ENCODE measurements at regions not wholly inside any gene's neighbourhood (a gene's known extent, or its start where the extent isn't known, plus 50 kb on each side); places are given as distances from the start of the nearest gene placed in this dataset.
"Not testable (repeated sequence)": the region's sequence is repeated elsewhere in the genome, so short reads cannot be mapped to it uniquely, and the experiment has no call there.

DNA sequence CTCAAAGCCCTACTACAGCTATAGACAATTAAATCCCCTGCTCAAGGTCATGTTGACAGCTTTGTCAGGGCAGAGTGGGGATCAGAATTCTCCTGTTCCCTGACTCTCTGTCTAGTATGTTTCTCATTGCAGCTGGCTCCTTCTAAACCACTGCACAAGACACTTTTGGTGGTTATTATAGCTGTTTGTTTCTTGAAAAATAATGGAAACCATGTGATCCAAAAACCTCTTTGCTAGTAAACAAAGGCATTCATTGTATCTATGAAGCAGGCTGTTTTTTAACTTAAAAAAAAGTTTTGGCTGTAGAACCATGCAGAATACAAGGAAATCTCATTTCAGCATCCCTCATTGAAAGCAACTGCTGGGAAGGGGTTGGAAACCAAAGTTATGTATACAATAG is 352.5 kb upstream of the EPHA4 start:
- Histone ChIP-seq H3K9me3 (ENCODE audit: control insufficient read depth, insufficient read depth, low read length) (no peaks in the 10 kb centered on the region), H3K9ac (ENCODE audit: low read depth, low read length) (no peak overlapping the region), H3K27ac (ENCODE audit: low read depth, low read length) (no peak overlapping the region), H3K4me1 (ENCODE audit: control insufficient read depth, insufficient read depth, low read length) (0 out of 2 replicates have a peak, but pooled peaks cover 4% of the 10 kb centered on the region), H3K36me3 (ENCODE audit: control insufficient read depth, insufficient read depth, low read length) (no peaks in the 10 kb centered on the region), H3K4me3 (ENCODE audit: low read depth, low read length) (no peak overlapping the region), H3K27me3 (ENCODE audit: control insufficient read depth, insufficient read depth, low read length) (no peaks in the 10 kb centered on the region)

DNA sequence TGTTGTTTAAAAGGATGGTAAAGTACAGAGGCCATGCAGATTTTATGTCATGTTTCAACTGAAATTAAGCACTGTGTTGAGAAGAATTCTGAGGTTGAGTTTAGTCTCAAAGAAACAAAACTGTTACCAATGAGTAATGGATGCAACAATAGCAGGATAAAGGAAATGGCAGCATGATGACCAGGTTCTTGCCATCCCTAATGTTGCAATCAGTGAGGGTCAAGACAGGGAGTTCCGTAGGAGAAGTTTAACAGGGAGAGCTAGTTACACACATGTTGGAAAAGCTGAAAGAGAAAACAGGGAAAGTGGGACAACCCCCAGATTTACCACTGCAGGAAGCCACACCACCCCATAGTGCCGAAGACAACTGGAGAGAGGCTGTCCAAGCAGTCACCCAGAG is 343.8 kb upstream of the EPHA4 start:
- Histone ChIP-seq H3K4me1 (ENCODE audit: control insufficient read depth, insufficient read depth, low read length) (peaks cover 33% of the 10 kb centered on the region), H3K27ac (ENCODE audit: low read depth, low read length) (no peak overlapping the region), H3K27me3 (ENCODE audit: control insufficient read depth, insufficient read depth, low read length) (no peaks in the 10 kb centered on the region), H3K36me3 (ENCODE audit: control insufficient read depth, insufficient read depth, low read length) (no peaks in the 10 kb centered on the region), H3K9me3 (ENCODE audit: control insufficient read depth, insufficient read depth, low read length) (no peaks in the 10 kb centered on the region), H3K4me3 (ENCODE audit: low read depth, low read length) (no peak overlapping the region), H3K9ac (ENCODE audit: low read depth, low read length) (no peak overlapping the region)

DNA sequence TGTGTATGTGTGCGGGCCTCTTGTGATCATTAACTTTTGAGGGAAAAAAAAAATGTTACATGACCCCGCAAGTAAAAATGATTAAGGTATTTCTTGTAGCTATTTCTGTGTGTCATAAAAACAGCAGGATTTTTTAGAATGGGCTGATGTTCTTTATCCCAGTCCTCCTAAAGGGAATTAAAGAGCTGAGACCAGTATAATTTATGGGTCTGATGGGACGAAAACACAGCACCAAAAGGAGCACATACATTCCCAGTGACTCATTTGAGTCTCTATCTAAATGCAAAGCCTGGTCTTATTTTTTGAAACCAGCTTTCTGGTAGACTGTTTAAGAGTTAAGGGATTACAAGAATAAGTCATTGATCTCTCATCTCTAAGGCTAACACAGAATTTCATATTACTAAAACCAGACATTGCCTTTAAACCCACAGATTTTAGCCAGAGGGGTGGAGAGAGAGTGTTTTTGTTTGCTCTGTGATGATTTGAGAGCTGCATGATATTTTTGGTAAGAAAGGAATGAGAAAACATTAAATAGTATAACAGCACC is 342.3 kb upstream of the EPHA4 start:
- Histone ChIP-seq H3K27me3 (ENCODE audit: control insufficient read depth, insufficient read depth, low read length) (no peaks in the 10 kb centered on the region), H3K9me3 (ENCODE audit: control insufficient read depth, insufficient read depth, low read length) (no peaks in the 10 kb centered on the region)

DNA sequence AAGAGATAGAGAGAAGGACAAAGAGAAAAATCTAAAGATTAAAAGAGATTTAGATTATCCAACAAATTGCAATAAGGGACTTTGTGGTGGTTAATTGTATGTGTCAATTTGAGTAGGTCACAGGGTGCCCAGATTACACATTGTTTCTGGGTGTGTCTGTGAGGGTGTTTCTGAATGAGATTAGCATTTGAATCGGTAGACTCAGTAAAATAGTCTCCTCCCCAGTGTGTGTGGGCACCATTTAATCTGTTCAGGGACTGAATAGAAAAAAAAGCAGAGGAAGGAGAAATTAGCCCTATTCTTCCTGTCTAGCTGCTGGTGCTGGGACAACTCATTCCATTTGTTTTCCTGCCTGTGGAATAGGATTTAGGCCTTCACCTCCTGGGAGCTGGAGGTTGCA is 339.8 kb upstream of the EPHA4 start:
- no peak overlapping the region for H3K9ac ChIP-seq (ENCODE audit: low read depth, low read length)
- H3K4me3 ChIP-seq (ENCODE audit: low read depth, low read length): 0 out of 2 replicates have a peak overlapping the region, but pooled peaks have one; percentile 18
- no peaks in the 10 kb centered on the region for H3K27me3 ChIP-seq (ENCODE audit: control insufficient read depth, insufficient read depth, low read length)
- peak overlapping the region; percentile 81 for H3K27ac ChIP-seq (ENCODE audit: low read depth, low read length)
- peaks cover 34% of the 10 kb centered on the region for H3K4me1 ChIP-seq (ENCODE audit: control insufficient read depth, insufficient read depth, low read length)
- H3K9me3 ChIP-seq (ENCODE audit: control insufficient read depth, insufficient read depth, low read length): no peaks in the 10 kb centered on the region
- H3K36me3 ChIP-seq (ENCODE audit: control insufficient read depth, insufficient read depth, low read length): no peaks in the 10 kb centered on the region

More for the DNA sequence above, 342.3 kb upstream of the EPHA4 start:
- Histone ChIP-seq H3K27ac (ENCODE audit: low read depth, low read length) (peak overlapping the region; percentile 48), H3K9ac (ENCODE audit: low read depth, low read length) (no peak overlapping the region), H3K4me1 (ENCODE audit: control insufficient read depth, insufficient read depth, low read length) (peaks cover 35% of the 10 kb centered on the region), H3K36me3 (ENCODE audit: control insufficient read depth, insufficient read depth, low read length) (no peaks in the 10 kb centered on the region), H3K4me3 (ENCODE audit: low read depth, low read length) (no peak overlapping the region)

DNA sequence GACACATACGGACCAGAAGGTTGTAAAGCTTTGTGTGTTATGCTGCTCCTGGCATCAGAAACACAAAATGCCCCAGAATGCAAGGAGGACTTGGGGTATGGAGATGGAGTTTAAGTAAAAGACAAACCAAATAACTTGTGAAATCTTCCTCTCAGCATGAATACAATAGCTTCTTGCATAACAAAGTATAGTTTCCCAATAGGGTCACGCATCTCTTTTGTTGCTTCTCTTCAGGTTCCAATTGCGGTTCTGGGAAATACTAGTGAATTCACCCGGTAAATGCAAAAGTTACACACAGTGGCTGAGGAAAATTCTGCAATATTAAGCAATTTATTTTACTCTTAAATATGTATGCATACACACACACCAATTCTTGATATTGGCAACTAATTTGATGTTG is 339.2 kb upstream of the EPHA4 start:
- H3K9me3 ChIP-seq (ENCODE audit: control insufficient read depth, insufficient read depth, low read length): no peaks in the 10 kb centered on the region
- H3K4me1 ChIP-seq (ENCODE audit: control insufficient read depth, insufficient read depth, low read length): peaks cover 31% of the 10 kb centered on the region
- H3K27me3 ChIP-seq (ENCODE audit: control insufficient read depth, insufficient read depth, low read length): no peaks in the 10 kb centered on the region
- H3K36me3 ChIP-seq (ENCODE audit: control insufficient read depth, insufficient read depth, low read length): no peaks in the 10 kb centered on the region
- H3K27ac ChIP-seq (ENCODE audit: low read depth, low read length): peak overlapping the region; percentile 81
- no peak overlapping the region for H3K4me3 ChIP-seq (ENCODE audit: low read depth, low read length)
- H3K9ac ChIP-seq (ENCODE audit: low read depth, low read length): no peak overlapping the region

DNA sequence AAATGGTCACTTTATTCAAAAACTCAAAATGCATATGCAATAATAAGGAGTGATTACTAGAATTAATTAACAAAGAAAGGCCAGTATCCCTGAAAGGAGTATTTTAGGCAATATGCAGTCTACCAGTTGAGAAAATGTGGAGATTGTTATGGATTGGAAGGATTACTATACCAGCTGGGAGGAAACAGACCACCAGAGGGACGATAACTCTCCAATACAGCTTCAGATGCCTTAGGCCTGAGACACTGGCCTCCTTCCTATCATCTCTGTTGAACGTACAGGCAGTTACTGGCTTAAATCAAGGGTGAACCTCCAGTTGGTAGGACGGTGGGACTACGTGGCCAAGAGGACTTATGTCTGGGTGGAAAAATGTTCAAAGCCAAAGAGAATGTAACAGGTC is 336.4 kb upstream of the EPHA4 start:
- no peaks in the 10 kb centered on the region for H3K9me3 ChIP-seq (ENCODE audit: control insufficient read depth, insufficient read depth, low read length)
- H3K27ac ChIP-seq (ENCODE audit: low read depth, low read length): no peak overlapping the region
- no peak overlapping the region for H3K9ac ChIP-seq (ENCODE audit: low read depth, low read length)
- H3K4me1 ChIP-seq (ENCODE audit: control insufficient read depth, insufficient read depth, low read length): peaks cover 18% of the 10 kb centered on the region
- H3K36me3 ChIP-seq (ENCODE audit: control insufficient read depth, insufficient read depth, low read length): no peaks in the 10 kb centered on the region
- no peaks in the 10 kb centered on the region for H3K27me3 ChIP-seq (ENCODE audit: control insufficient read depth, insufficient read depth, low read length)
- no peak overlapping the region for H3K4me3 ChIP-seq (ENCODE audit: low read depth, low read length)

DNA sequence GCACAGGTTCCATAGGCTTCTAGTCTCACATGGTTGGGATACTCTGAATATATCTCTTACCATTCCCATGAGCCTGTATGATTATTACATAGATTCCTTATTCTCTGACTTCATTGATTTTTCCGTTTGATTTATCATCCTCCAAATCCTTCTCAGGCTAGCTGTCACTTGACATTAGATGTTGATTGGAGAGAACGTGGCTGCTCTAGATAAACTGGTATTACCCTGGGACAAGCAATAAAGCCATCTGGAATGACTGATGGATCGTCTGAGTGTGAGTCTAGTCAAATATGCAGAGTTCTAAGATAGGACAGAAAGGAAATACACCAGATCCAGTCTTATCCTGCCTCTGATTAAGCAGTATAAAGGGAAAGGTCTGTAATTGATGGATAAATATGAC is 325.6 kb upstream of the EPHA4 start:
- no peak overlapping the region for H3K4me3 ChIP-seq (ENCODE audit: low read depth, low read length)
- H3K27me3 ChIP-seq (ENCODE audit: control insufficient read depth, insufficient read depth, low read length): no peaks in the 10 kb centered on the region
- no peaks in the 10 kb centered on the region for H3K36me3 ChIP-seq (ENCODE audit: control insufficient read depth, insufficient read depth, low read length)
- H3K9ac ChIP-seq (ENCODE audit: low read depth, low read length): no peak overlapping the region
- peaks cover 3% of the 10 kb centered on the region; the same call in 1 of the 2 replicates for H3K9me3 ChIP-seq (ENCODE audit: control insufficient read depth, insufficient read depth, low read length)
- no peak overlapping the region for H3K27ac ChIP-seq (ENCODE audit: low read depth, low read length)
- H3K4me1 ChIP-seq (ENCODE audit: control insufficient read depth, insufficient read depth, low read length): peaks cover 11% of the 10 kb centered on the region

DNA sequence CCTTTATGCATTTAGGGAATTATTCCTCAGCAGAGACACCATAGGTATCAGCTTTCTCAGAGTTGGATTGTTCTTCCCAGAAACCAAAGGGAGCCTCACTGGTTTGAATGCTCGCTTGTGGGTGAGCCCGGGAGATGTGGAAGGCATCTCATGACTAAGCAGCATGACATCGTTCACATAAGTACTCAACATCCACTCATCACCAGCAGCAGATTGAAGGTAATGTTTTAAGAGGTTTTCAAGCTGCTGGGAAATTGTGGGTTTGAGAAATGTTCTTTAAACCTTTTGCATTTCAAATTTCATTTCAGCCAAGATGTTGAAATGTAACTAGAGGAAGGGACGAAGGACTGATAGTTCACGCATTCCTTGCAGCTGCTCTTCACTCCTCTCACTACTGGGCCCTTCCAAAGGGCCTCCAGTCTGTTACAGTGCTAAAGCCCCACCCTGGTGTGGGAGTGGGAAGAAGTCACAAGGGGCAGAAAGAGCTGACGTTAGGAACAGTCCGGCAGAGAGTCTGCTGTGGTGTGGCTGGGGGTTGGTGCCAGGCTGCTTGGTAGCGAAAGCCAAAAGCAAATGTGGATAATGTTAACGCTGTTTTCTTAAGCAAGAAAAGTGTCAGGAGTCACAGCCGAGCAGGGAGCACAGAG is 324.5 kb upstream of the EPHA4 start:
- H3K27ac ChIP-seq (ENCODE audit: low read depth, low read length): no peak overlapping the region
- no peak overlapping the region for H3K9ac ChIP-seq (ENCODE audit: low read depth, low read length)
- peaks cover 3% of the 10 kb centered on the region; the same call in 1 of the 2 replicates for H3K9me3 ChIP-seq (ENCODE audit: control insufficient read depth, insufficient read depth, low read length)
- peaks cover 11% of the 10 kb centered on the region for H3K4me1 ChIP-seq (ENCODE audit: control insufficient read depth, insufficient read depth, low read length)
- no peak overlapping the region for H3K4me3 ChIP-seq (ENCODE audit: low read depth, low read length)
- H3K27me3 ChIP-seq (ENCODE audit: control insufficient read depth, insufficient read depth, low read length): no peaks in the 10 kb centered on the region
- no peaks in the 10 kb centered on the region for H3K36me3 ChIP-seq (ENCODE audit: control insufficient read depth, insufficient read depth, low read length)

DNA sequence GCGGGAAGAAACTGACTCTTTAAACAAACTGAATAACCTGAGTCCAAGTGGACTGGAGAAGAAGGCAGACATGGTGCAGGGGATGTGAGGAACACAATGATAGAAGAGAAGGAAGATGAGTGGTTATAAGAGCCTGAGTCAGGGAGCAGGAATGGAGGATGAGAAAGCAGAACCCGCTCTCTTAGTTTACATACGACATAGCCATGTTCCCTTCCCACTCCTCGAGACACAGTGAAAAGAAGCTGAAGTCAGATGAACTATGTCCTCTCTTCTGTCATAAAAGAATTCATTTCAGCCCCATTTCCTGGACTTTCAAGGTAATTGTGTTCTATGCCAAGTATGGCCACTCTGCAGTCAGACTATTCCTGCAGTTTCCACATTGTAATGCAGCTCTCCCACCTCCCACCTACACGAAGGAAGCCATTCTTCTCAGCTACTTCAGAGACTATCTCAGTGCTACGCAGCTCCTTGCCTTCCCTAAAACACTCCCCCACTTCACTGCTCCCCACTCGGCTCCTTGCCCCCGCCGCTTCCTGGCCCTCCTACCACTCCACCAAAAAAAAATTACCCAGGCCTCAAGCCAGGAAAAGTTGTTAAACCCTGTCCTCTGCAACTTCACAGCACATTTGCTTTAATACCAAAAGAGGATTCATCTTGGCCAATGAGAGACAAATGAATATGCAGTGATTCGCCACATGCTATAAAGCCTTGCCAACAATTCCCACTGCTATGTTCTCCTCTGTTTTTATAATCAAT is 323.4 kb upstream of the EPHA4 start:
- H3K4me1 ChIP-seq (ENCODE audit: control insufficient read depth, insufficient read depth, low read length): peaks cover 11% of the 10 kb centered on the region

DNA sequence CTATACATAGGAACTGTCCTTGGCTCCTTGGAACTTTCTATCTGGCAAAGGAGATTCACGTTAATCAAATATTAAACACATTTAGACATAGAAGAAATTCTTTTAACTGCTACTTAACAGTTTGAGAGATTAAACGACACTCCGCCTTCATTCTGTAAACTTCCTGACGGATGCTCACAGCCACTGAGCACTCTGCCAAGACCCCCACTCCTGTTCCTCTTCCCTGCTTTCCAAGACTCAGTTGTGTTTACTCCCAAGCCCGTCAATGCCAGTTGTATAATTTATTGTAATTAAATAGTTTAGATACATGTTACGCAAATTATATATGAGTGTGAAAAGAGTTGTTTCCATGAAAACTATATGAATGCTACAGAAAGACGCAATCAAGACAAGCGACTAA is 321.4 kb upstream of the EPHA4 start:
- H3K27me3 ChIP-seq (ENCODE audit: control insufficient read depth, insufficient read depth, low read length): no peaks in the 10 kb centered on the region

More for the DNA sequence above, 323.4 kb upstream of the EPHA4 start:
- Histone ChIP-seq H3K9me3 (ENCODE audit: control insufficient read depth, insufficient read depth, low read length) (peaks cover 3% of the 10 kb centered on the region; the same call in 1 of the 2 replicates), H3K27ac (ENCODE audit: low read depth, low read length) (no peak overlapping the region), H3K27me3 (ENCODE audit: control insufficient read depth, insufficient read depth, low read length) (no peaks in the 10 kb centered on the region), H3K4me3 (ENCODE audit: low read depth, low read length) (no peak overlapping the region), H3K36me3 (ENCODE audit: control insufficient read depth, insufficient read depth, low read length) (no peaks in the 10 kb centered on the region), H3K9ac (ENCODE audit: low read depth, low read length) (no peak overlapping the region)

DNA sequence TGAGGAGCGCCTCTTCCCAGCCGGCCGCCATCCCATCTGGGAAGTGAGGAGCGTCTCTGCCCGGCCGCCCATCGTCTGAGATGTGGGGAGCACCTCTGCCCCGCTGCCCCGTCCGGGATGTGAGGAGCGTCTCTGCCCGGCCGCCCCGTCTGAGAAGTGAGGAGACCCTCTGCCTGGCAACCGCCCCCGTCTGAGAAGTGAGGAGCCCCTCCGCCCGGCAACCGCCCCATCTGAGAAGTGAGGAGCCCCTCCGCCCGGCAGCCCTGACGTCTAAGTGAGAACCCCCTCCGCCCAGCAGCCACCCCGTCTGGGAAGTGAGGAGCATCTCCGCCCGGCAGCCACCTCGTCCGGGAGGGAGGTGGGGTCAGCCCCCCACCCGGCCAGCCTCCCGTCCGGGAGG is 319.9 kb upstream of the EPHA4 start:
- H3K4me3 ChIP-seq (ENCODE audit: low read depth, low read length); H3K36me3 ChIP-seq (ENCODE audit: control insufficient read depth, insufficient read depth, low read length); H3K27me3 ChIP-seq (ENCODE audit: control insufficient read depth, insufficient read depth, low read length); H3K9me3 ChIP-seq (ENCODE audit: control insufficient read depth, insufficient read depth, low read length); H3K27ac ChIP-seq (ENCODE audit: low read depth, low read length); H3K9ac ChIP-seq (ENCODE audit: low read depth, low read length): not testable (repeated sequence)
- H3K4me1 ChIP-seq (ENCODE audit: control insufficient read depth, insufficient read depth, low read length): peaks cover 11% of the 10 kb centered on the region

More for the DNA sequence above, 321.4 kb upstream of the EPHA4 start:
- H3K36me3 ChIP-seq (ENCODE audit: control insufficient read depth, insufficient read depth, low read length): no peaks in the 10 kb centered on the region
- no peak overlapping the region for H3K4me3 ChIP-seq (ENCODE audit: low read depth, low read length)
- no peak overlapping the region for H3K27ac ChIP-seq (ENCODE audit: low read depth, low read length)
- peaks cover 3% of the 10 kb centered on the region; the same call in 1 of the 2 replicates for H3K9me3 ChIP-seq (ENCODE audit: control insufficient read depth, insufficient read depth, low read length)
- H3K9ac ChIP-seq (ENCODE audit: low read depth, low read length): no peak overlapping the region
- peaks cover 11% of the 10 kb centered on the region for H3K4me1 ChIP-seq (ENCODE audit: control insufficient read depth, insufficient read depth, low read length)

Data from HUES48 (cell line).